ENCODE measurements at regions not wholly inside any gene's neighbourhood (a gene's known extent, or its start where the extent isn't known, plus 50 kb on each side); places are given as distances from the start of the nearest gene placed in this dataset.

DNA sequence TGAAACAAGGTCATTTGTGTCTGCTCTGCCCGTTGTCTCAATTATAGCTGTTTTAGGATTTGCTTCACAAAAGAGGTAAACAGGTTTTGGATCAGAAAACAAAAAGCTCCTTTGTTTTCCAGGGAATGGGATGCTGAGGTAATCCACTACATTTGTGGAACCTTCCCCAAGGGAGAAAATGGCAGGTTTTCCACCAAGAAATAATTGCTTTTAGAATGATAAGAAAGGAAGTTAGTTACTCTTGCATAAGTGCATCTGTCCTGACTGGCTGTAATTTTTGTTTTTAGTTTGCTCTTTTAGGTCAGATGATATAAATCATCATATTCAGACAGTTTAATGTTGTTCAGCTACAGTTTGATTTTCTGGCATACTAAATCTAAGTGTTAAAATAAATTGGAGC lies 198.5 kb upstream of the COL8A1 start:
- no peak for DNase-seq (ENCODE audit: low spot score)

DNA sequence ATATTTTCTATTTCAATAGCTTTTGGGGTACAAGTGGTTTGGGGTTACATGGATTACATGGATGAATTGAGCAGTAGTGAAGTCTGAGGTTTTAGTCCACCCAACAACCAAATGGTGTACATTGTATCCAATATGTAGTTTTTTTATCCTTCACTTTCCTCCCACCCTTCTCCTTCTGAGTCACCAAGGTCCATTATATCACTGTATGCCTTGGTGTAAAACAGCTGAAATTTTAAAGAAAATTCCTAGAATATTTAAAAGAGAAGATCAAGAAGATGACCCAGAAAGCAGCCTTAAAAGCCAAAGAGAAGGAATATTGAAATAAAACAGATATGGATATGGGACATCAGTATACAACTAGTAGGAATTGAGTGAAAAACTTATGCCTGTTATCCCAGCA lies 204.2 kb upstream of the COL8A1 start:
- DNase-seq (ENCODE audit: low spot score), result no peak

DNA sequence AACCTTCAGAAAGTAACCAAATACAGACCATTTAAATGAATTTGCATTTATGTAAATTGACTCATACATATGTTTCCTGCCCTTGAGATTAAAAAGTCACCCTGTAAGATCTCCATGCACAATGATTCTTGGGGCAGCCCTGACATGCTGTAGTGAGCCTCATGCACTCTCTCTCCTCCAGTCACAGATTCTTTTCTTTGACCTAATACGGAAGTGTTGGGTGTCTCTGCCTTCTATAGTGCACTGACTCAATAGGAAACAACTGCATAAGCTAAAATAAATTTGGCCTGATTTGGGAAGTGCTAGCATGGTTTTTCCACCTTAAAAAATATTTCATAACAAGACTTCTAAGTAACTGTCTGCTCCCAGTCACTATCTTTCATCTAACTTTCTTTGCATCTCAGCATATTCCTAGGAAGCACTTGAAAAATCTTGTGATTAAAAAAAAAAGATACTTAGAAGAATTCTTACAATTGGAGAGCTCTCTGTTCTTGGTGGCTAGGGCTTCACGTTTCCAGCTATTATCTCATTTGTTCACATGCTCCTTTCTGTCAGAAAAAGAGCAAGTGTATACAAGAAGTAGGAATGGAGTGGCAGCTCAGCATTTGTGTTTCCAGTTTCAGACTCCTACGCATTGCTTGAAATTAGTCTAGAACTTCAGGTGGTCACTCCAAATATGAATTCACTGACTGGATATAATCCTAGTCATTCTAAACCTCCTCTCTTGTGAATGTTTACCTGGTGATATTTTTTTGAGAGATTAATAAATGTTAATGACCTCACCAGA lies 207.9 kb upstream of the COL8A1 start:
- DNase-seq (ENCODE audit: low spot score), result no peak

DNA sequence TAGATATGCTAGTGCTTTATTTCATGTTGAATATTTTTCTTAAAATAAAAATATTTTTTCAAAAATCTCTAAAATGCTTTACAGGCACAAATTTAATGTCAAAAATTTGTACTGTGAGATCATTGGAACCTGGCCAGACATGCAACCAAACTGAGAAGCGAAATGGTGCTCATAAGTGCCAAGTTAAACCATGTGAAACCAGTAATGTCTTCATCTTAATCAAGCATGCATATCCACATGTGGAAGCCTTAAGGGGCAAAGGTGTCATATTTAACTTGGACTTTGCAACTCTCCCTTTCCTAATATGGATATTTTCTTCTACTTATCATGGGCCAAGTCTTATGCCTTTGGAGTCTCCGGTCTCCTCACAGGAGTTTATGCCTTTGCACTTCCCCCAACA lies 208.9 kb upstream of the COL8A1 start:
- DNase-seq (ENCODE audit: low spot score), result no peak

DNA sequence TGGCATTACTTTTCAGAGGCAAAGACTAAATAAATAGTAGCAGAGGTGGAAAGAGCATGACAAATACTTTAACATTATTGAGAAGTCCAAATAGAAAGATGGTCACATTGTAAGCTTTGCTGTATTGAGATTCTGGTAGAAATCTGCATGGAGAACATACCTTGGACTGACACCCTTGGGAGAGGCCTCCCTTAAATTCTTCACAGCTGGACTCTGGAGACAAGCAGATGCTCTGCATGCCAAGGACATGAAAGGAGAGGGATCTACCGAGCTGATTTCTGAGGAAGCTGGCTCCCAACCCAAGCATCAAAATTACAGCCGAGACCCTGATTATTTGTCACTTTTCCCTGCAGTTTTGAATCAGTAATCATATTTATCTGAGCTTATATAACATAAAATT lies 212.5 kb upstream of the COL8A1 start:
- DNase-seq (ENCODE audit: low spot score), result no peak

DNA sequence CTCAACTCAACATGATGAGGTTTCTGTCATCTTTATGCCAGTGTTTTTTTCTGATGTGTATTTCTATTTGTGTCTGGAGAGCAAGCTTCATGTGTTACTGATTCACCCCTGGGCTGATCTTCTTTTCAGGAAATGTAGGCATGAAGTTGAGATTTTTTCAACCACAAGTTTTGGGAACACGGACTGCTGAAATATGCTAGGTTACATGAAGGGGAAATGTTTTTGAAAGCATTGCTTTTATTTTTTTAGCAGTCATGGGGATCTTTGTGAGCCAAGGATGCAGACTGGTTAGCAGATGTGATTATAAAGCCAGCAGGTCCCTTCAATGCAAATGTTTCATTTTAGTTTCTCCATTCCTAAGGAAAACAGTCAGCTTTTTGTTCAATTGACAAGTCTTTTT lies 219.3 kb upstream of the COL8A1 start:
- DNase-seq (ENCODE audit: low spot score), result no peak

DNA sequence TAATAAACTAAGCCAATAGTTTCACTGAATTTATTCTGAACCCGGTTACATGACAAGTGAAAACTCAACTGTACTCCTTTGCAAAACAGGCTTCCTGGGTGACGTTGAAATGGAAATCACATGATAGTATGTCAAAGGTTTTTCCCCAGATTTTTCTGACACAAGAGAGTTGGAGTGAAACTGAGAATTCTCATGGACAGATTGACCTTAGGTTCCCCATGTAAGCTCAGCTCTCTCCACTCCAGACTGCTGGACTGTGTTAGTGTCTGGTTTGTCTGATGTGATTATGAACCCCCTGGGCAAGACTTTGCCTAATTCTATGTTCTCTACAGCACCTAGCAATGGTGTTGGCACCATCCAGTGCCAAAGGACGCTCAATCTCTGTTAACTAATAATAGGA lies 219.7 kb upstream of the COL8A1 start:
- DNase-seq (ENCODE audit: low spot score), result no peak

DNA sequence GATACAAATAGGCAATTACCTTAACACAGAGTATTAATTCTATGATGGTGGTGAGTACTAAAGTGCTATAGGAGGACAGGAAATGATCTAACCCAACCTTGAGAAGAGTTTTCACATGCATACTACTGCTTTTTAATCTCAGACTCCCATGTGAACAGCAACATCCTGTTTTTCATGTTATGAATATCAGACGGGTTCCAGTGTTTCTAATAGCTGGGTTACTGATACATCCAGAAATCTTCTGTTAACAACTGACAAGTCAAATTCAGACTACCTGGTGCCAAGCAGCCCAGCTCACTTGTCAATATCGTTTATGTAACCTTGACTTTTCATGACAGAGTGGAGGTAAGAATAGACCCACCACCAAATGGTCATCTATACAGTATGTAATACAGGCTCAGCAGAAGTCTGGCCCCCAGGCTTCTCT lies 220.2 kb upstream of the COL8A1 start:
- no peak for DNase-seq (ENCODE audit: low spot score)

DNA sequence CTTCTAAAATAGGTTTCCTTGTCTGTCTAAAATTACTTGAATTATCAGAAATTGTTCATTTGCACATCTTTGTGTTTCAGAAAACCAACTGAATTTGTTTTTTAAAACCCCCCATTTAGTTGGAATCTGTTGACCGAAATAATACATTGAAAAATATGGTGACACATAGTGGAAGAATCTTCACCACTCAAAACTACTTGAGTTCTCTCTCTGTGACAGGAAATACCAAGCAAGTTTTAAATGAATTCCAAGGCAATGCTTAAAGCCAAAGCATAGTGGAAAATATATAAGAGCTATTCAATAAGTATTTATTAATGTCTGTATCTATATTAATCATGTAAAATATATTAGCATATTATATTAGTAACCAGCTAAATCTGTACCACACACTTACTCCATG lies 224.9 kb upstream of the COL8A1 start:
- no peak for DNase-seq (ENCODE audit: low spot score)

DNA sequence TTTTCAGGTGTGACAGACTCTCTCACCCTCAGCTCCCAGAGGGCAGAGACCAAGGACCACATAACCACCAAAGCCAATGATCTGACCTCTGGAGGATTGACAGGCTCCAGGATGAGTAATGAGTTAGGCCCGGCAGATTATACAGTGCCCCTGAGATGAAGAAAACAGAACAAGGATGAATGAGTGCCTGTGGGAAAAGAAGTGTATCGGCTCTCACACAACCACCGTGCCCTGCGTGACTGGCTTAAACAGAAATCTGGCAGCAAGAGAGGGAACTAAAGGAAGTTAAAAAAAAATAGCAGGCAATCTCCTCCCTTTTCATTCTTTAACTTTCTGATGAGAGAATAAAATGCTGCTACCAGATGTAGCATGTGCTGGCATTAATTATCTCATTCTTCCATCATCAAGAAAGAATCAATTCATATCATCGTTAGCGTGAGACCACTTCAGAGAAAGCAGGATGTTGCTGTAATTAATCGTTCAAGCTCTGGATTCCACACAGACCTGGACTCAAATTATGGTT lies 227.5 kb upstream of the COL8A1 start:
- no peak for DNase-seq (ENCODE audit: low spot score)

DNA sequence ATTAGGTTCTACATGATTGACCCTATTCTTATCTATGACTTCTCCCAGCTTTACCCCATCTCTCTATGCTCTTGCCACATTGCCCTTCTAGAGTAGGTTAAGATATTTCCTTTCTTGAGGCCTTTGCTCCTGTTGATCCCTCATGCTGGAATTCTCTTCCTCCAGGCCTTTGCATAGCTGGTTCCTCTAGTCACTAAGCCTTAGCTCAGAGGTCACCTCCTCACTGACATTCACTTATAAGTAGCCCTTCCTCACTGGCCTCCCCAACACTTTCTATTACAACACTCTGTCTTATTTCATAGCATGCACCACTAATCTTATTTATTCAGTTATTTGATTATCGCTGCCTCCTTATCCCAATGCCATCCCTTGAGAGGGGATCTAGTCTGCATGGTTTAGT lies 228.4 kb upstream of the COL8A1 start:
- no peak for DNase-seq (ENCODE audit: low spot score)

DNA sequence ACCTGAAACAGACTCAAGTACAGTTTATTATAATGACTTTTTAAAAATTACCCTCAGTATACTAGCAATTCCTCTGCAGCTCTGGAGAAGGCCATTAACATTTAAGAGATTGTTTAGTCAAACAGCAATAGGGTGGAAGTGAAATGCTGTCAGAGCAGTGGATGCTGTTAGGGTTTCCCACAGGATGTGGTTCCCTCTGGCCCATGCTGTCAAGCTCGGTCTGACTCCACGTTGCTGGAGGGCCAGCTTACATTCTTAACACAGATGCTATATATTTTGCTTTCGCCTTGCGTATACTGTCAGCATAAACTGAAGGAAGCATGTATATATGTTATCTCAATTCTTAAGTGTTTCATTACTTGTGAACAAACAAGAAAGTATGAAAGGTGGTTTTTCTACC lies 231.1 kb upstream of the COL8A1 start:
- no peak for DNase-seq (ENCODE audit: low spot score)

DNA sequence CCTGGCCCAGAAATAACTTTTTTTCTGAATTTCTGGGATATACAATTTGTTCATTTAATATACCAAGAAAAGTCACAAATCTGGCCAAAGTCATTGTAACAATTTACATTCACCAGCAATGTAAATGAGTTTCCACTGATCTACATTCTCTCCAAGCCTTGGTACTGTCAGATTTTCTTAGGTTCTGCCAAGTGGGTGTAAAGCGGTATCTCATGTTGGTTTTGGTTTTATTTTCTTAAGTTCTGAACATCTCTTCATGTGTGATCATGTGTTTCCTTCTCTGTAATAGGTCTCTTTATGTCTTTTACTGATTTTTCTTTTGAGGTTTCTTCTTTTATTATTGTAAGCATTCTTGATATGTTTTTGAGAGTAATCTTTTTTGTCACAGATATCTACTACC lies 235.6 kb upstream of the COL8A1 start:
- no peak for DNase-seq (ENCODE audit: low spot score)

DNA sequence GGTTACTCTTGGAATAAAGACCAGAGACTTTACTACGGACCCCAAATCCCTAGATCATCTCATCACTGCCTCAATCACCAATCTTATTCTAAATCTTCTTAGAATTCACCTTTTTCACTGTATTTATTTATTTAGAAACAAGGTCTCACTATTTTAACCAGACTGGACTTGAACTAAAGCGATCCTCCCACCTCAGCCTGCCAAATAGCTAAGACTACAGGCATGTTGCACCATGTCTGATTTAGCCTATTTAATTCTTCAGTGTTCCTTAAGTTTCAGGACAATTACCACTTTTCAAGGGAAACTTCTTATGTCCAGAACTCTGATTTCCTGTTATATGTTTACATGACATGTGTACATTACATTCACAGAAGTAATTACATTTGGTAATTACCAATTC lies 238.0 kb upstream of the COL8A1 start:
- DNase-seq (ENCODE audit: low spot score), result no peak

DNA sequence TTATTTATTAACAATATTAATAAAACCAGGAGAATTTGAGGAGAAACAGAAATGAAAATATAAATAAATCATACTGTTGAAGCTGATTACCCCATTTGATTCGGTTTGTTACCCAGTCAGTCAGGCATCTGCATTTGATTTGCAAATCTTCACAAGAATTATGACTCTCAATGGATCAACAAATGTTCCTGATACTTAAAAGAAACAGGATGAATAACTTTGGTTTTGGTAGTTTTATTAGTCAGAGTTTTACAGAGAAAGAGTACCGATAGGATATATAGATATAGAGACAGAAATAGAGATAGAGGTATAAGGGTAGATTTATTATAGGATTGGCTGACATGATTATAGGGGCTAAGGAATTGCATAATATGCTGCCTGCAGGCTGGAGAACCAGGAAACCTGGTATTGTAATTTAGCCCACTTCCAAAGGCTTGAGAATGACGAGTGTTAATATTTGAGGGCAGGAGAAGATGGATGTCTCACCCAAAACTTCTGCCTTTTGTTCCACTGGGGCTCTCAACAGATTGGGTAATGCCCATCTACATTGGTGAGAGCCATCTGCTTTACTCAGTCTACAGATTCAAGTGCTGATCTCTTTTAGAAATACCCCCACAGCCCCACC lies 241.6 kb upstream of the COL8A1 start:
- no peak for DNase-seq (ENCODE audit: low spot score)

DNA sequence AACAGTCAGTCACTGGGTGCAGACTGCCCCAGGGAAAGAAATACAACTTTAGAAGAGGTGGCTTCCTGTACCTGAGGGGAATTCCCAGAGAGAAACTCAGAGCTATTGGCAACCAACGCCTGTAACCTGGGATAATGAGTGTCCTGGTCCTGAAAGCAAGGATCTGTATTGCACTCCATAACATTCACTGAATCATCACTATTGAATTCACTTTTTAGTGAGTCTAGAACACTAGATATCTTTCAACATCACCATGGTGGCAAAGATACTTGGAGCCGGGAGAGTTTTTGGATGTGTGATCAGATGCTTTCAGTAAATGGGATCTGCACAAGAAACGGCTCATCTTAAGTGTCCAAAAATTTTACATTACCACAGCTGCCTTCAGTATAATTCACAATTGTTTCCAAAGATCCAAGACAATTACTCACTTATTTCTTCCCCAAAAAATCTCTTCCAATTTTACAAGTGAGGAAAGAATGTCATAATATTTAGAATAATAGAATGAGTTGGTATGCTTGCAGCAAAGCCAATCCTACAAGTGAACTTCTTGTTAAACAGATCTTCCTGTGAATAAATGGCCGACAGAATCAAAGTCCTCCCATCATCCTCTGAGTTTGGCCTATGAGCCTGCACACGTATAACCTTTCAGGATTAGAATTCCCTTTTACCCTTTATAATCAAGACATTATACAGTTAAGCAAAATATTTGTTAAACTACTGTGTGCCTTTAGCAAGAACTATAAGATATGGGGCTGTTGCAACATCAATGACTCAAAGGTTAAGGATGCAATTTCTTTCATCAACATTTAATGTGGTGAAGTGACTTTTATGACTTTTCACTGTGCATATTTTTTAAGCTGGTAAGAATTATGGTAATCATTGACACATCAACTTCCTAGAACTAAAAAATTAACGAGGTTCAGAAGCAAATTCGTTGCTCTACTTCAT lies 243.3 kb upstream of the COL8A1 start:
- DNase-seq (ENCODE audit: low spot score), result no peak

DNA sequence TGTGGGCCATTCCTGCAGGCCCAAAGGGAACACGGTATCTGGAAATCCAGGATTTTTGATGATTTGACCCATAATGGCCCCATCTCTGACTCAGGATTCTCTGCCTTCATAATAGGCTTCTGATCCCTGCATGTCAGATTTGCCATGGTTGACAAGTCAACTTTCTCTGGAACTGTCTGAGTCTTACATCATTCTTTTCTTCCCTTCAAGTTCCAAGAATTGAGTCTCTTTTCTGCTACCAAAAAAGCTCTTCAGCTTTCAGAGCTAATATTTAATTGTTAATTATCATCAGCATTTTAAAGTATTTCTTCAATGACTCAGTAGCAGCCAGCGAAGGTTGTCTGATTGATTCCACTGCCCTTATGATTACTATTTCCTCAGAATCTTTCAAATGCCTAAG lies 244.4 kb upstream of the COL8A1 start:
- DNase-seq (ENCODE audit: low spot score), result no peak

DNA sequence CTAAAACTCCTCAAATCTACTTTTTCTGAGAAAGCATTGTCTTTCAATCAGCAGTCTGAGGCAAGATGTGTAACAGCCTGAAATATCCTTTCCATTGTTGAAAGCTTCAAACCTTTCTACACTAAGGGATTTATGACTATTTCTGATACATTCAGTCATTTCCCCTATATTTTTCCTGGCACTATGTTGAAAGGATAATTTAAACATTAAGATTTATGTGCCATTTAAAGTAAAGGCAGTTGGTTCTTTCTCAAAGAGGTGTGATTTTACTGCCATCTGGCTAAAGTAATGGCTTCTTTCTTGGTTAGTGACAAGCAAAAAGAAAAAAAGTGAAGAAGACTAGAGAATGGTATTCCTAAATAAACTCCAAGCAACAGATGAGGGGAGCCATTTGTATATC lies 249.6 kb upstream of the COL8A1 start:
- DNase-seq (ENCODE audit: low spot score), result no peak

DNA sequence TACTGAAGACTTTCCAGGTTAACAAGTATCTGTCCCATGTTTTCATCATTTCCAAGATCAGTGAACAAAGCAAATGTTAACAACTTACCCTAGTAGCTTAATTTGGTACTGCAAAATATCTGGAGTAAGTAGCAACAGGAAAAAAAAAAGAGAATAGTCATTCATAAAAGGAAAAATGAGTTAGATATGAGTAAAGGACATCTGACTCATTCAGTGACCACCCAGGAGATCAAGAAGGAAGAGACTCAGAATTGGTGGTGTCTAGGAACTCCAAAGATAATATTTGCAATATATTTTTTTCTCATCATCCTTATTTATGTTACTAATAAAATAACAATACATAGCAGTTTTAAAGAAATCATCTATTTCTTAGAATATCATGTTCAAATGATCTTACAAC lies 253.8 kb upstream of the COL8A1 start:
- no peak for DNase-seq (ENCODE audit: low spot score)

DNA sequence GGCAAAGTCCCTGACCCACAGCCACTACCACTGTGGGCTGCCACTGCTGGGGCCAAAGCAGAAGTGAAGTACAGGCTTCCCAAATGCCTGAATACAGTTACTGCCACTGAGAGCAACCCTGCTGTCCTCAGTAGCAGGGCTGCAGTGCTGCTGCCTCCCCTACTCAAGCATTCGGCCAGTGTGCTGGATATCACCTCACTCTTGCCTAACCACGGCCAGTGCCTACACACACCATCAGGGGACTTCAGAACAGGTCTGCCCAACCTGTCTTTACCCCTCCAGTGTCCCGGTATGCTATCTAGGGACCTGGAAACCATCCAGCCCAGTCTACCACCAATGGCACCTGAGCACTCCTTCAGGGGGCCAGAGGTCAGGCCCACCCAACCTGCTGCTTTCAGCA lies 261.5 kb upstream of the COL8A1 start:
- no peak for DNase-seq (ENCODE audit: low spot score)

DNA sequence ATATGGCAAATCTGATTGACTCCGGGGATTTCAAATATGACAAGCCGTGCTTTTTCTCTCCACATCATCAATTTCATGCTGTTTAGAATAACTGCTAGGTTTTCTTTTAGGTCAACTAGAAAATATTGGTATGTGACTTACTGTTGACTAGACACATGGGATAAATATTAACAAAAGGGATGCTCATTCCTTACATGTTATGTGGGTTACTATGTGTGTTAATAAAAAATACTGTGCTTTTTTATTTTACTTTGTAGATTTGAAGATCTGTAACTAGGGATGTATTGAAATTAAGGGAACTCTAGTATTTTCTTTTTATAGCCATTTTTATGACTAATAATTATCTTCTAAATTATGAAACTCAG lies 264.6 kb upstream of the COL8A1 start:
- DNase-seq (ENCODE audit: low spot score), result no peak

DNA sequence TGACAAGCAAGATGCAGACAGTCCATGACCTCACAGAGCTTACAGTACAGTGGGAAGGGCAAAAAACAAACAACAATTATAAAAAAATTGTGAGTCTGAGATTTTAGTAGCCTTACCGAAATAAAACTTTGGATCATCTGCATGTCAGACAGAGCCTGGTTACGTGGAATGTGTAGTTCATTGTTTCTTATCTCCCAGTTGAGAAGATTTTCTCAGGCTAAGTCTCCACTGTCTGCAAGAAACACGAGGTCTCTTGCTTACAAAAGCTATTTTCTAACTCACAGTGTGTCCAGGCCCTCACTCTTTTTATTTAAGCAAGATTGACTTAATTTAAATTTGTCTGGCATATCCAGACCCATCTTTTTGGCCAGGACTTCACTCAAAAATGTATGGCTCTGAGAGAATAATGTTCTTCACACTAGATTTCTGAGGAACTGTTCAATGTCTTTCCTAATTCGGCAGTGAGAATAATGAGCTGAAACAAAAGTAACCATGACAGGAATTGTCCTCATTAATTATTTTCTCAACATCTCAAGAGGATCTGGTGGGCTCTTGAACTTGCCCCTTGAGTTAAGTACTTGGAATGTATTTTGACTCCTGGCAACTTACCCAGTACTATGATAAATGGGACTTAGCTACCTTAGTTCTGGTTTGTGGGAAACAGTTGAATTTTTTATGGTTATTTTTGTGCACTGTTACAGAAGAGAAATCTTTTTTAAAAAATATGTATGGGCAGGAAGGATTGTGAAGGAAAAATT lies 265.1 kb upstream of the COL8A1 start:
- no peak for DNase-seq (ENCODE audit: low spot score)

All from cerebellar cortex (tissue), 1 donor.